Keratinocyte (primary cell): ENCODE measurements at regions not wholly inside any gene's neighbourhood (a gene's known extent, or its start where the extent isn't known, plus 50 kb on each side); places are given as distances from the start of the nearest gene placed in this dataset.

Source experiments
- DNase-seq: peaks from one replicate; pipeline ENCODE4 v3.0.0-alpha.2; 2011; ENCODE audit warnings: low read depth, missing footprints, low spot score
- FAIRE-seq: peaks from 2 replicates; lab custom pipeline; 2011; peaks lifted over from hg19 to GRCh38; lab: Jason Lieb, UNC
- H2AFZ ChIP-seq: 2 replicates; pipeline ENCODE4 v1.6.0; 2012; ENCODE audit warnings: low read length, control low read depth, inconsistent platforms; ENCODE audit not compliant: control insufficient read depth
- H3K27ac ChIP-seq: 2 replicates; pipeline ENCODE4 v1.5.1; 2011; ENCODE audit warnings: low read length; ENCODE audit not compliant: control insufficient read depth, insufficient read depth
- H3K27me3 ChIP-seq: 3 replicates; pipeline ENCODE4 v1.6.0; 2011; ENCODE audit warnings: low read length; ENCODE audit not compliant: control insufficient read depth, insufficient read depth; ENCODE audit errors: extremely low read depth
- H3K36me3 ChIP-seq, 2 experiments: 2 replicates in 1 of 2; 3 replicates in 1 of 2; pipeline ENCODE4 v1.5.1; 2011; ENCODE audit warnings: low read length in 2 of 2, mild to moderate bottlenecking in 1 of 2; ENCODE audit not compliant: control insufficient read depth in 2 of 2, insufficient read depth in 2 of 2; ENCODE audit errors: extremely low read depth in 1 of 2
- H3K4me1 ChIP-seq: 3 replicates; pipeline ENCODE4 v1.5.1; 2011; ENCODE audit warnings: low read length; ENCODE audit not compliant: control insufficient read depth, insufficient read depth; ENCODE audit errors: extremely low read depth
- H3K4me2 ChIP-seq: 3 replicates; pipeline ENCODE4 v1.6.0; 2011; ENCODE audit warnings: low read depth, low read length; ENCODE audit not compliant: control insufficient read depth, insufficient read depth; ENCODE audit errors: extremely low read depth
- H3K4me3 ChIP-seq, 3 experiments: fragments of 200-600 bp in 1 of 3; sonication (generic) in 1 of 3; 2 replicates in 2 of 3; 3 replicates in 1 of 3; pipeline ENCODE4 v1.5.1; 2011 to 2016; ENCODE audit warnings: low read length in 3 of 3, mild to moderate bottlenecking in 3 of 3, control low read depth in 2 of 3, inconsistent platforms in 1 of 3, low read depth in 1 of 3, mixed read lengths in 1 of 3, mixed run types in 1 of 3, moderate library complexity in 1 of 3; ENCODE audit not compliant: control insufficient read depth in 2 of 3, insufficient read depth in 2 of 3; ENCODE audit errors: extremely low read depth in 1 of 3
- H3K79me2 ChIP-seq: 2 replicates; pipeline ENCODE4 v1.6.0; 2012; ENCODE audit warnings: low read length; ENCODE audit not compliant: control insufficient read depth, insufficient read depth
- H3K9ac ChIP-seq: 3 replicates; pipeline ENCODE4 v1.6.0; 2011; ENCODE audit warnings: low read length; ENCODE audit not compliant: control insufficient read depth, insufficient read depth; ENCODE audit errors: extremely low read depth
- H3K9me1 ChIP-seq: 3 replicates; pipeline ENCODE4 v1.6.0; 2011; ENCODE audit warnings: low read length; ENCODE audit not compliant: control insufficient read depth, insufficient read depth; ENCODE audit errors: extremely low read depth
- H3K9me3 ChIP-seq: 2 replicates; pipeline ENCODE4 v1.5.1; 2012; ENCODE audit warnings: low read depth, low read length; ENCODE audit not compliant: control insufficient read depth
- H4K20me1 ChIP-seq: 3 replicates; pipeline ENCODE4 v1.6.0; 2011; ENCODE audit warnings: low read length; ENCODE audit not compliant: control insufficient read depth, insufficient read depth; ENCODE audit errors: extremely low read depth
- EZH2 ChIP-seq: IDR thresholded peaks from one replicate; pipeline ENCODE4 v1.6.1; 2012; ENCODE audit warnings: inconsistent platforms, mild to moderate bottlenecking, low read length, moderate library complexity
- dilution Hi-C: fragments of 300-500 bp; cut with MboI; formaldehyde crosslinking; loops from one replicate; pipeline ENCODE4 v1.7.0; 2020; ENCODE audit warnings: low sequenced_read_pairs; ENCODE audit not compliant: extremely low pct_ligation_motif_present
- TF ChIP-seq, protein P1 (sequence below), 3 experiments: IDR thresholded peaks in 1 of 3; conservative IDR thresholded peaks in 1 of 3; optimal IDR thresholded peaks in 1 of 3; 2 replicates in 2 of 3; 3 replicates in 1 of 3; pipeline versions ENCODE3 to v1.5.1; 2011; ENCODE audit warnings: low read length in 3 of 3, mild to moderate bottlenecking in 3 of 3, moderate library complexity in 2 of 3, control low read depth in 1 of 3, inconsistent platforms in 1 of 3; ENCODE audit not compliant: insufficient read depth in 2 of 3; ENCODE audit errors: extremely low read depth in 1 of 3

DNA sequence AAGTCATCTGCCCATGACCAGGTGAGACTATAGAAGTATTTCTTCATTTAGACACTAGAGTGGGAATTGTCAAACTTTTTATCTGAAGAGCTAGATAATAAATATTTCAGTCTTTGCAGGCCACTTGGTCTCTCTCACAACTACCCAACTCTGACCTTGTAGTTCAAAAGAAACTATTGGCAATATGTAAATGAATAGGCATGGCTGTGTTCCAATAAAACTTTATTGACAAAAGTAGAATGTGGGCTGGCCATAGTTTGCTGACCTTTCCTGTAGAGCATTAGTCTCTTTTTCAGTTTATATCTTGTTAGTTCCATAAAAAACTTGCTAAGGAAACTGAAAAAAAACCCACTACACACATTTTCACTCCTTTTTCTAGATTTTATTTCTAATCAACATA is 535.5 kb downstream of the PRR16 start:
- Histone ChIP-seq H3K27me3 (no peaks in the 10 kb centered on the region), H3K4me1 (no peaks in the 10 kb centered on the region), H3K4me2 (no peak overlapping the region), H3K36me3 (no peaks in the 10 kb centered on the region), H3K27ac (no peak overlapping the region), H3K9ac (no peak overlapping the region), H3K9me3 (no peaks in the 10 kb centered on the region), H2AFZ (no peak overlapping the region), H3K4me3 (no peak overlapping the region), H3K79me2 (no peaks in the 10 kb centered on the region), H3K9me1 (no peaks in the 10 kb centered on the region), H4K20me1 (no peaks in the 10 kb centered on the region)
- FAIRE-seq (no peak), DNase-seq (no peak)
- dilution Hi-C loops, result no loop called here
- TF ChIP-seq, protein P1, sequence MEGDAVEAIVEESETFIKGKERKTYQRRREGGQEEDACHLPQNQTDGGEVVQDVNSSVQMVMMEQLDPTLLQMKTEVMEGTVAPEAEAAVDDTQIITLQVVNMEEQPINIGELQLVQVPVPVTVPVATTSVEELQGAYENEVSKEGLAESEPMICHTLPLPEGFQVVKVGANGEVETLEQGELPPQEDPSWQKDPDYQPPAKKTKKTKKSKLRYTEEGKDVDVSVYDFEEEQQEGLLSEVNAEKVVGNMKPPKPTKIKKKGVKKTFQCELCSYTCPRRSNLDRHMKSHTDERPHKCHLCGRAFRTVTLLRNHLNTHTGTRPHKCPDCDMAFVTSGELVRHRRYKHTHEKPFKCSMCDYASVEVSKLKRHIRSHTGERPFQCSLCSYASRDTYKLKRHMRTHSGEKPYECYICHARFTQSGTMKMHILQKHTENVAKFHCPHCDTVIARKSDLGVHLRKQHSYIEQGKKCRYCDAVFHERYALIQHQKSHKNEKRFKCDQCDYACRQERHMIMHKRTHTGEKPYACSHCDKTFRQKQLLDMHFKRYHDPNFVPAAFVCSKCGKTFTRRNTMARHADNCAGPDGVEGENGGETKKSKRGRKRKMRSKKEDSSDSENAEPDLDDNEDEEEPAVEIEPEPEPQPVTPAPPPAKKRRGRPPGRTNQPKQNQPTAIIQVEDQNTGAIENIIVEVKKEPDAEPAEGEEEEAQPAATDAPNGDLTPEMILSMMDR (optimal IDR thresholded peaks at IDR 0.05 in 1 of 3, IDR thresholded peaks at IDR 0.05 in 1 of 3, conservative IDR thresholded peaks at IDR 0.05 in 1 of 3; ENCODE audit: extremely low read depth in 1 of 3, insufficient read depth in 2 of 3, low read length in 3 of 3), result no peak
- TF ChIP-seq EZH2, result no peak

DNA sequence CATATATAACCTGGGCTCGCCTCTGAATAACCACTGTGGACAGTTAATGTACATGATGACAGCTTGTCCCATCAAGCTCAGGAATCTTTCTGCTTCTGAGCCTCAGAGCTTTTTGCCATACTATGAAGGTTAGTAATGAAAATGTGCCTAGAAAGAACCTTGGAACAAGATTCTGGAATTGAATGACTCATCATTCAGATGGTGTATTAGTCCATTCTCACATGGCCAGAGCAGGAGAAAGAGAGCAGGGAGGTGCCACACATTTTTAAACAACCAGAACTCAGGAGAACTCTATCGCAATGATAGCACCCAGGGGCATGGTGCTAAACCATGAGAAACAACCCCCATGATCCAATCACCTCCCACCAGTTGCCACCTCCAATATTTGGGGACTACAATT is 542.1 kb downstream of the PRR16 start:
- H3K9ac ChIP-seq, result no peak overlapping the region
- H4K20me1 ChIP-seq, result no peaks in the 10 kb centered on the region
- TF ChIP-seq EZH2, result no peak
- TF ChIP-seq, protein P1 (optimal IDR thresholded peaks at IDR 0.05 in 1 of 3, IDR thresholded peaks at IDR 0.05 in 1 of 3, conservative IDR thresholded peaks at IDR 0.05 in 1 of 3; ENCODE audit: extremely low read depth in 1 of 3, insufficient read depth in 2 of 3, low read length in 3 of 3), result no peak
- no peaks in the 10 kb centered on the region for H3K79me2 ChIP-seq
- H3K4me2 ChIP-seq, result no peak overlapping the region
- no peak overlapping the region for H3K27ac ChIP-seq
- no peaks in the 10 kb centered on the region for H3K27me3 ChIP-seq
- no peak overlapping the region for H2AFZ ChIP-seq
- no peaks in the 10 kb centered on the region for H3K9me3 ChIP-seq
- H3K4me3 ChIP-seq, result no peak overlapping the region
- dilution Hi-C loops, result no loop called here
- DNase-seq (no peak), FAIRE-seq (no peak)
- H3K9me1 ChIP-seq, result no peaks in the 10 kb centered on the region
- no peaks in the 10 kb centered on the region for H3K4me1 ChIP-seq
- no peaks in the 10 kb centered on the region for H3K36me3 ChIP-seq
